ENCODE measurements at regions not wholly inside any gene's neighbourhood (a gene's known extent, or its start where the extent isn't known, plus 50 kb on each side); places are given as distances from the start of the nearest gene placed in this dataset.

GRCh38 chr16:72428681-72429376 is 256.9 kb upstream of the PMFBP1 start:
- no peaks in the 10 kb centered on the region for H3K9me3 ChIP-seq
- DNase-seq, result no peak
- no peak overlapping the region for H3K27ac ChIP-seq
- intact Hi-C loops (cut with DNase I; ENCODE audit: low total_unique reads), result no loop called here
- H3K4me1 ChIP-seq, result no peaks in the 10 kb centered on the region
- no peaks in the 10 kb centered on the region for H3K27me3 ChIP-seq
- no peak for TF ChIP-seq CTCF (IDR thresholded peaks at IDR 0.05)
- H3K36me3 ChIP-seq, result no peaks in the 10 kb centered on the region
- H3K4me3 ChIP-seq, result no peak overlapping the region

- intact Hi-C loops (cut with DNase I; ENCODE audit: low total_unique reads), result no loop called here
- no peaks in the 10 kb centered on the region for H3K9me3 ChIP-seq
- H3K36me3 ChIP-seq, result no peaks in the 10 kb centered on the region
- H3K4me3 ChIP-seq, result no peak overlapping the region
- H3K4me1 ChIP-seq, result no peaks in the 10 kb centered on the region
- TF ChIP-seq CTCF (IDR thresholded peaks at IDR 0.05), result no peak
- DNase-seq, result no peak
- H3K27ac ChIP-seq, result no peak overlapping the region
- no peaks in the 10 kb centered on the region for H3K27me3 ChIP-seq
Observed at GRCh38 chr16:72427783-72428331, 255.9 kb upstream of the PMFBP1 start.

GRCh38 chr16:72427051-72427782 is 255.3 kb upstream of the PMFBP1 start:
- peaks cover 0 to 4% (median 0%) of the 10 kb centered on the region in 3 donors for H3K9me3 ChIP-seq
- no peak overlapping the region for H3K4me3 ChIP-seq
- intact Hi-C loops (cut with DNase I; ENCODE audit: low total_unique reads), result no loop called here
- no peaks in the 10 kb centered on the region for H3K4me1 ChIP-seq
- H3K36me3 ChIP-seq, result no peaks in the 10 kb centered on the region
- DNase-seq, result no peak
- H3K27me3 ChIP-seq, result no peaks in the 10 kb centered on the region
- no peak overlapping the region for H3K27ac ChIP-seq
- TF ChIP-seq CTCF (IDR thresholded peaks at IDR 0.05), result no peak

GRCh38 chr16:72426386-72426785 is 254.4 kb upstream of the PMFBP1 start:
- TF ChIP-seq CTCF (IDR thresholded peaks at IDR 0.05), result no peak
- intact Hi-C loops (cut with DNase I; ENCODE audit: low total_unique reads), result no loop called here
- Histone ChIP-seq H3K27ac (no peak overlapping the region), H3K4me3 (no peak overlapping the region), H3K36me3 (no peaks in the 10 kb centered on the region), H3K27me3 (no peaks in the 10 kb centered on the region), H3K9me3 (peaks cover 0 to 5% (median 0%) of the 10 kb centered on the region in 3 donors), H3K4me1 (no peaks in the 10 kb centered on the region)
- no peak for DNase-seq

- H3K9me3 ChIP-seq, result peaks cover 0 to 5% (median 0%) of the 10 kb centered on the region in 3 donors
- no peaks in the 10 kb centered on the region for H3K27me3 ChIP-seq
- H3K4me3 ChIP-seq, result no peak overlapping the region
- H3K4me1 ChIP-seq, result no peaks in the 10 kb centered on the region
- no peaks in the 10 kb centered on the region for H3K36me3 ChIP-seq
- no peak overlapping the region for H3K27ac ChIP-seq
- intact Hi-C loops (cut with DNase I; ENCODE audit: low total_unique reads), result no loop called here
- TF ChIP-seq CTCF (IDR thresholded peaks at IDR 0.05), result no peak
- DNase-seq, result no peak
Observed at GRCh38 chr16:72425571-72426341, 253.8 kb upstream of the PMFBP1 start.

Data from tibial artery (tissue), 4 donors.